ENCODE measurements at regions not wholly inside any gene's neighbourhood (a gene's known extent, or its start where the extent isn't known, plus 50 kb on each side); places are given as distances from the start of the nearest gene placed in this dataset.

- TF ChIP-seq CTCF (IDR thresholded peaks at IDR 0.05) = no peak
- TF ChIP-seq POLR2A (IDR thresholded peaks at IDR 0.05) = no peak
Observed at GRCh38 chr11:28401446-28401845, 293.3 kb downstream of the METTL15 start.

Data from thyroid gland (tissue), 4 donors.